ENCODE measurements at regions not wholly inside any gene's neighbourhood (a gene's known extent, or its start where the extent isn't known, plus 50 kb on each side); places are given as distances from the start of the nearest gene placed in this dataset.

- Histone ChIP-seq H3K27me3 (replicated peaks) (peaks cover 24% of the 10 kb centered on the region), H3K36me3 (no peaks in the 10 kb centered on the region), H3K9me3 (replicated peaks) (no peaks in the 10 kb centered on the region), H3K27ac (no peak overlapping the region), H3K4me3 (no peak overlapping the region), H3K4me1 (replicated peaks) (no peaks in the 10 kb centered on the region)
- DNase-seq (ENCODE audit: low read depth in 1 of 2, low spot score in 2 of 2) = no peak
Measured at GRCh38 chr17:73956595-73957465, 246.6 kb upstream of the RPL38 start.

GRCh38 chr17:73957564-73957963 is 245.9 kb upstream of the RPL38 start:
- H3K27me3 ChIP-seq (replicated peaks) = peaks cover 16% of the 10 kb centered on the region
- no peak overlapping the region for H3K4me3 ChIP-seq
- DNase-seq (ENCODE audit: low read depth in 1 of 2, low spot score in 2 of 2) = no peak
- no peaks in the 10 kb centered on the region for H3K36me3 ChIP-seq
- H3K27ac ChIP-seq = no peak overlapping the region
- no peaks in the 10 kb centered on the region for H3K9me3 ChIP-seq (replicated peaks)
- H3K4me1 ChIP-seq (replicated peaks) = no peaks in the 10 kb centered on the region

- Histone ChIP-seq H3K9me3 (replicated peaks) (no peaks in the 10 kb centered on the region), H3K4me3 (no peak overlapping the region), H3K27ac (no peak overlapping the region), H3K4me1 (replicated peaks) (no peaks in the 10 kb centered on the region), H3K36me3 (no peaks in the 10 kb centered on the region), H3K27me3 (replicated peaks) (peaks cover 7% of the 10 kb centered on the region)
- no peak for DNase-seq (ENCODE audit: low read depth in 1 of 2, low spot score in 2 of 2)
Measured at GRCh38 chr17:73958453-73958852, 245.0 kb upstream of the RPL38 start.

- Histone ChIP-seq H3K9me3 (replicated peaks) (no peaks in the 10 kb centered on the region), H3K27me3 (replicated peaks) (peaks cover 8% of the 10 kb centered on the region), H3K27ac (no peak overlapping the region), H3K36me3 (no peaks in the 10 kb centered on the region), H3K4me3 (no peak overlapping the region), H3K4me1 (replicated peaks) (no peaks in the 10 kb centered on the region)
- DNase-seq (ENCODE audit: low read depth in 1 of 2, low spot score in 2 of 2) = no peak
Measured at GRCh38 chr17:73960469-73960868, 243.0 kb upstream of the RPL38 start.

DNA sequence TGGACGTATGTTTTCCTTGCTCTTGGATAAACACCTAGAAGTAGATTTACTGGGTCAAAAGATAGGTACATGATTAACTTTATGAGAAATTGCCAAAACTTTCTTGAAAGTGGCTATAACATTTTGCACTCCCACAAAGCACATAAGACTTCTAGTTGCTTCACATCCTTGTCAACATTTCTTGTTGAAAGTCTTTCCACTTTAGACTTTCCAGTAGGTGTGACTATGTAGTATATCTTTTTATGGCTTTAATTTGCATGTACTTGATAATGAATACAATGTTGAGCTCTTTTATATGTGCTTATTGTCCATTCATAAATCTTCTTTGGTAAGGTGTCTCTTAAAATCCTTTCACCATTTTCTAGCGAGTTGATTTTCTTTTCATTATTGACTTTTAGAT is 241.2 kb upstream of the RPL38 start:
- peaks cover 8% of the 10 kb centered on the region for H3K27me3 ChIP-seq (replicated peaks)
- no peak for DNase-seq (ENCODE audit: low read depth in 1 of 2, low spot score in 2 of 2)
- H3K27ac ChIP-seq = no peak overlapping the region
- no peaks in the 10 kb centered on the region for H3K4me1 ChIP-seq (replicated peaks)
- H3K4me3 ChIP-seq = no peak overlapping the region
- no peaks in the 10 kb centered on the region for H3K36me3 ChIP-seq
- H3K9me3 ChIP-seq (replicated peaks) = no peaks in the 10 kb centered on the region

- Histone ChIP-seq H3K36me3 (no peaks in the 10 kb centered on the region), H3K4me1 (replicated peaks) (no peaks in the 10 kb centered on the region), H3K27ac (no peak overlapping the region), H3K9me3 (replicated peaks) (no peaks in the 10 kb centered on the region), H3K4me3 (no peak overlapping the region), H3K27me3 (replicated peaks) (peaks cover 17% of the 10 kb centered on the region; the same call in 1 of the 2 replicates)
- DNase-seq (ENCODE audit: low read depth in 1 of 2, low spot score in 2 of 2) = no peak
Measured at GRCh38 chr17:73968680-73969079, 234.8 kb upstream of the RPL38 start.

DNA sequence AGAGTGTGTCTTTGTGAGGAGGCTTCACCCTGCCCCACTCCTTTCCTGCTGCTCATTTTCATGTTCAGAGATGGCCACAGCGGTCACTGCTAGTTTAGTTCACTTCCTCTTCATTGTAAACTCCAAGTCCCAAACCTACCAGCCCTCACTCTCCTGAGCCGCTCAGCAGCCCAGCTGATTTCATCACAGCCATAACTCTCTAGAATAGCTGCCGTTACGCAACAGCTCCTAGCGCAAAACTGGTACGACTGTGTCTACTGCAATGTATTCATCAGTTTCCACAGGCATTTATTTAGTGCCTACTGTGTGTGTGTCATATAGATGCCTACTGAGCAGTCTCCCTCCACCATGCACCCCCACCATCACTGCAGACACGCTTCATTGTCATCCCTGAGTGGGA is 233.5 kb upstream of the RPL38 start:
- H3K36me3 ChIP-seq = no peaks in the 10 kb centered on the region
- no peaks in the 10 kb centered on the region for H3K9me3 ChIP-seq (replicated peaks)
- peaks cover 25% of the 10 kb centered on the region for H3K27me3 ChIP-seq (replicated peaks)
- DNase-seq (ENCODE audit: low read depth in 1 of 2, low spot score in 2 of 2) = no peak
- H3K4me3 ChIP-seq = no peak overlapping the region
- H3K27ac ChIP-seq = no peak overlapping the region
- no peaks in the 10 kb centered on the region for H3K4me1 ChIP-seq (replicated peaks)

GRCh38 chr17:73971127-73971526 is 232.4 kb upstream of the RPL38 start:
- no peaks in the 10 kb centered on the region for H3K9me3 ChIP-seq (replicated peaks)
- no peak overlapping the region for H3K27ac ChIP-seq
- H3K36me3 ChIP-seq = no peaks in the 10 kb centered on the region
- no peak overlapping the region for H3K4me3 ChIP-seq
- DNase-seq (ENCODE audit: low read depth in 1 of 2, low spot score in 2 of 2) = no peak
- H3K4me1 ChIP-seq (replicated peaks) = no peaks in the 10 kb centered on the region
- peaks cover 32% of the 10 kb centered on the region for H3K27me3 ChIP-seq (replicated peaks)

DNA sequence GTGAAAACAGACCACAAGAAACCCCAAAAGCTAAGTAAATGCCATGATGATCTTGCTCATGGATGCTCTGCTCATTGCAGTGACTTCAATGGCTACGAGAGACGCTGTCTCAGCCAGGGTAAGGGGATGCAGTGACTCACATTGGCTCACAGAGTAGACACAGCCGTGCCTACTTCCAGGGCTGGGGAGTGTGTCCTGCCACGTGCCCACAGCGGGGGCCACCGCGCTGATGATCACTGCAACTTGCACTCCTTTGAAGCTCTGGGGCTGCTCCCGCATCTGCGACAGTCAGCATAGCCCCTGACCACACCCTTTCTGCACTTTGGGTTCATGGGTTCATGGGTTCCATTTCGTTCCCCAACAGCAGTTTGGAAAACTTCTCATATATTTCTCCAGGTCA is 231.4 kb upstream of the RPL38 start:
- H3K36me3 ChIP-seq = no peaks in the 10 kb centered on the region
- no peaks in the 10 kb centered on the region for H3K4me1 ChIP-seq (replicated peaks)

DNA sequence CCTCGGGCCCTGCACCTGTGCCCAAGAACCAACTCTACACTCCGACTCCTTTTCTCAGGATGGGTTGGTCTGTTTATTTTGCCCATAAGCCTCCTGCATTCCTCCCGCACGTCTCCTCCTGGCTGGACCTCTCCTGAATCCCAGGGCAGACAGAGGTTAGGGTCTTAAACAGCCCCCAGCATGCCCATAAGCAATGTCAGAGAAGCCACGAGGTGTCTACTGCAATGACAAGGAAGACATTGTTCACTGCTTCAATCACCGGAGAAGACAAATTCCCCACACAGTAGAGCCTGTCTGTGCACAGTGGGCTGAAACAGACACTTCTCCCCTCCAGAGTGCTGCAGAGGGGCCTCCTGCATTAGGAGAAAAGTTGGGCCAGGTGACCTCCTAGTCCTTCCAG is 230.6 kb upstream of the RPL38 start:
- peaks cover 50% of the 10 kb centered on the region for H3K27me3 ChIP-seq (replicated peaks)
- no peak for DNase-seq (ENCODE audit: low read depth in 1 of 2, low spot score in 2 of 2)
- no peaks in the 10 kb centered on the region for H3K36me3 ChIP-seq
- no peaks in the 10 kb centered on the region for H3K9me3 ChIP-seq (replicated peaks)
- no peak overlapping the region for H3K27ac ChIP-seq
- H3K4me3 ChIP-seq = no peak overlapping the region
- no peaks in the 10 kb centered on the region for H3K4me1 ChIP-seq (replicated peaks)

More for the DNA sequence above, 231.4 kb upstream of the RPL38 start:
- Histone ChIP-seq H3K27ac (no peak overlapping the region), H3K4me3 (no peak overlapping the region), H3K9me3 (replicated peaks) (no peaks in the 10 kb centered on the region), H3K27me3 (replicated peaks) (peaks cover 42% of the 10 kb centered on the region)
- no peak for DNase-seq (ENCODE audit: low read depth in 1 of 2, low spot score in 2 of 2)

- Histone ChIP-seq H3K9me3 (replicated peaks) (no peaks in the 10 kb centered on the region), H3K27me3 (replicated peaks) (peaks cover 59% of the 10 kb centered on the region), H3K4me3 (no peak overlapping the region), H3K36me3 (no peaks in the 10 kb centered on the region), H3K27ac (no peak overlapping the region), H3K4me1 (replicated peaks) (no peaks in the 10 kb centered on the region)
- DNase-seq (ENCODE audit: low read depth in 1 of 2, low spot score in 2 of 2) = no peak
Measured at GRCh38 chr17:73973586-73974409, 229.7 kb upstream of the RPL38 start.

- DNase-seq (ENCODE audit: low read depth in 1 of 2, low spot score in 2 of 2) = no peak
- no peak overlapping the region for H3K27ac ChIP-seq
- H3K36me3 ChIP-seq = no peaks in the 10 kb centered on the region
- no peak overlapping the region for H3K4me3 ChIP-seq
- H3K4me1 ChIP-seq (replicated peaks) = no peaks in the 10 kb centered on the region
- peaks cover 61% of the 10 kb centered on the region for H3K27me3 ChIP-seq (replicated peaks)
- H3K9me3 ChIP-seq (replicated peaks) = no peaks in the 10 kb centered on the region
Measured at GRCh38 chr17:73974536-73974935, 228.9 kb upstream of the RPL38 start.

DNA sequence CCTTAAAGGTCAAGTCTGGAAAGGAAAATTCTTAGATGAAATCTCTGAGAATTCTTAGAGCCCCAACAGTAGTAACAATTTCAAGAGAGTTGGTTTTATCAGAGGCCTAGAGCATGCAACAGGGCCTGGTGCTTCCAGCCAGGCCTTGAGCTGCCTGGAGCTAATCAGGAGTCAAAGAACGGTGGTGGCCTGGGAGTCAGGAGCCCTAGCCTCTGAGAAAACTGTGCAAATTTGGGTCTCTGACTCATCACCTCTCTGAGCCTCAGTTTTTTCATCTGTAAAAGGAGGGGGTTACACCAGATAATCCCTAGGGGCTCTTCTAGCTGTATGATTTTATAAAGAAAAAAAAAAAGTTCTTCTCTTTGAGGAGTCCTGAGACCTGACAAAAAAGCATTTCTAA is 227.3 kb upstream of the RPL38 start:
- H3K27ac ChIP-seq = no peak overlapping the region
- no peak for DNase-seq (ENCODE audit: low read depth in 1 of 2, low spot score in 2 of 2)
- H3K4me3 ChIP-seq = no peak overlapping the region
- no peaks in the 10 kb centered on the region for H3K36me3 ChIP-seq
- H3K27me3 ChIP-seq (replicated peaks) = peaks cover 72% of the 10 kb centered on the region
- no peaks in the 10 kb centered on the region for H3K4me1 ChIP-seq (replicated peaks)
- H3K9me3 ChIP-seq (replicated peaks) = no peaks in the 10 kb centered on the region
